ENCODE measurements at regions not wholly inside any gene's neighbourhood (a gene's known extent, or its start where the extent isn't known, plus 50 kb on each side); places are given as distances from the start of the nearest gene placed in this dataset.
"Not testable (repeated sequence)": the region's sequence is repeated elsewhere in the genome, so short reads cannot be mapped to it uniquely, and the experiment has no call there.

DNA sequence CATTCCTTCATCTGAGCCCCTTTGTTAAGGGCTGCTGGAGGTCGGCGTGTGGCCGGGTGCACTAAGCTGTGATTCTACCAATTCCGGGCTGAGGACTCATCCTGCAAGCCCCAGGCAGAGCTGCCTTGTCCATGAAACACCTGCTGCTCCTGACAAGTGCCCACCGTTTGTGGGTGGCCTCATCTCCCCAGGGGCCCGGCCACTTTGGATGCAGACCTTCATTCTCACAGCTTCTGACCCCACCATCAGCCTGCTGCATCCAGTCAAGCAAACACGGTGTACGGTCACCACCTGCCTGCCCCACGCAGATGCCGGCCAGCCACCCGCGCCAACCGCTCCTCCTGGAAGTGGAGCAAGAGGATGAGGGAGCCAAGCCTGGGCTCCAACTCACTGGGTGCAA, 382.7 kb downstream of the THBS2 start:
- DNase-seq, result no peak

DNA sequence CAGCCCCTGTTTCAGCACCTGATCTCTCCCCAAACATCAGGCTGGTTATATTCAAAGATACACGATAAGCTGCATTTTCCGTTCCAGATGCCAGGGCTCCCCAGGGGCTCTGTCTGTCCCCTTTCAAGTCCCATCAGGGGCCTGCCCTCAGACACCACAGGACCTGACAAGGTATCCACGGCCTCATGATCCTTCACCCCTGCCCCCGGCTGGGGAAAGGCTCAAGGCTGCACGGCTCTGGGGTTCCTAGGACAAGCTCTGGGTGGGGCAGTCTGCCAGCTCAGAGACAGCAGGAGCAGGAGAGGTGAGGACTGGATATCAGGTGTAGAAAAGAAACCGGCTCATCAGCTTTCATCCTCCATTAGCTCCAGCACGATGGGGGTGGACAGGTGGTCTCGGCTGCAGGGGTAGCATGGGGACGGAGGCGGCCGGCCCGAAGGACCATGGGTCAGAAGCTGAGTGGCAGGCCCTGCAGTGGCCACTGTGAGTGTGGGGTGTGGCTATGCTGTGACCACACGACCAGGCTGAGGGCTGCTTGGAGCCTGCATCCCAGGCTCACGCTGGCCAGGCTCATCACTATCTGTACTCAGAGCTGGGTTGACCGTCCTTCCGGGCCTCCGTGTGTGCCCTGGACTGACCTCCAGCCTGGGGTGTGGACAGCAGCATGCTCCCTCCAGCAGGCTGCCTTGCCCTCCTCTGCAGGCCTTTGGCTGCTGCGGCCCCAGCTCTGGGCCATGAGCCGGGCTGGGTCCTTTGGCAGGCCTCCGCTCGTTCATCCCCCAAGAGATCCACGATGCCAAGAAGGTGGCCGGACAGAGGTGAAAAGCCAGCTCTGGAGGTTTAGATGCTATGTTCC, 386.2 kb downstream of the THBS2 start:
- DNase-seq, result no peak

DNA sequence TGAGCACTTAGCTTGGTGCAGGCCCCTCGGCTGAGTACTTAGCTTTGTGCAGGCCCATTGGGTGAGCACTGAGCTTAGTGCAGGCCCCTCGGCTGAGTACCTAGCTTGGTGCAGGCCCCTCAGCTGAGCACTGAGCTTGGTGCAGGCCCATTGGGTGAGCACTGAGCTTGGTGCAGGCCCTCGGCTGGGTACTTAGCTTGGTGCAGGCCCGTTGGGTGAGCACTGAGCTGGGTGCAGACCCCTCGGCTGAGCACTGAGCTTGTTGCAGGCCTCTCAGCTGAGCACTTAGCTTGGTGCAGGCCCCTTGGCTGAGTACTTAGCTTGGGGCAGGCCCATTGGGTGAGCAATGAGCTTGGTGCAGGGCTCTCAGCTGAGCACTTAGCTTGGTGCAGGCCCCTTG, 387.1 kb downstream of the THBS2 start:
- DNase-seq, result no peak

DNA sequence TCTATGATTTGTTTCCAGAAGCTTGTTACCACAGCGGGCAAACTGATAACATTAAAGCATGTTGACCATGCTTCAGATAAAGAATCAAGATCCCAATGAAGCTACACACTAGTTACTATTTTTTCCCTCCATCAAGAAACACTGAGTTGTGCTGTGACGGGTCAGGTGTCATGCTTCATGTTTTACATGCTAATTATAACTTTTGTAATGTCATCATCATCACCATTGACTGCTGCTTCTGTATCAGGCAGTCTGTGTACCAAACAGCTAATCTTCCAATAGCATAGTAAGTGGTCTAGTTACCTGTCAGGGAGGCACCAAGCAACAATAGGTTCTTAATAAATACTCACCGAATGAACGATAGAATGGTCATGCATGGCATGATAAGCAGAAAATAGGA, 388.1 kb downstream of the THBS2 start:
- no peak for DNase-seq

DNA sequence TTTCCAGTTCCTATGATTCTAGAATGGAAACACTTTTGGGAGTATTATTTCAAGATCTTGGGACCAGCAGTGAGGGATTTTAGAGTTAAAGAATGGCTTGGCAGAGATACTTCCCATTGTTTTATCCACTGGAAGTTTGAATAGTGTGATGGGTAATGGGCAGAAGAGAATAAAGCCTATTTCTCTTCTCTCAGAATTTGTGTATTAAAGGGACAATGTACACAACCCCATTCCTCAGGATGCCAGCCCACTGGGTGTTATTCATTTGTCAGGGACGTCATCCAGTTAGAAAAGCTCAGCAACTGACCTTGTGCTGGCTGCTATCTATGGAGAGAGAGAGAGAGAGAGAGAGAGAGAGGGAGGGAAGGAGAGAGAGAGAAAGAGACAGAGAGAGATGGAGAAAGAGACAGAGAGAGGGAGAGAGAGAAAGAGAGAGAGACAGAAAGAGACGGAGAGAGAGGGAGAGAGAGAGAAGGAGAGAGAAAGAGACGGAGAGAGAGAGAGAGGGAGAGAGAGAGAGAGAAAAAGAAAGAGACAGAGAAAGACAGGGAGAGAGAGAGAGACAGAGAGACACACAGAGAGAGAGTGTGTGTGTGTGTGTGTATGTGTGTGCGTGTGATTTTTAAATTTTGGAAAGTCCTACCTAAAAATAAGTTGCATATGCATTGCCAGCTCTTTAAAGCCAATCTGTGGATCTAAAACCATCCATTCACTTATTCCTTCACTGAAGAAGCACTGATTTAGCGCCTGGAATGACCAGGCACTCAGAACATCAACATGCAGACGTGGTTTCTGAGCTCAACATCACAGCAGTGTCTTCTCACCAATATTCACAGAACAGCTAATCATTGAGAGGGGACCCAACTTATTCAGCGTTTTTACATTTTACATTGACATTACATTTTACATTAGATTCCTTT, 388.8 kb downstream of the THBS2 start:
- DNase-seq, result no peak

DNA sequence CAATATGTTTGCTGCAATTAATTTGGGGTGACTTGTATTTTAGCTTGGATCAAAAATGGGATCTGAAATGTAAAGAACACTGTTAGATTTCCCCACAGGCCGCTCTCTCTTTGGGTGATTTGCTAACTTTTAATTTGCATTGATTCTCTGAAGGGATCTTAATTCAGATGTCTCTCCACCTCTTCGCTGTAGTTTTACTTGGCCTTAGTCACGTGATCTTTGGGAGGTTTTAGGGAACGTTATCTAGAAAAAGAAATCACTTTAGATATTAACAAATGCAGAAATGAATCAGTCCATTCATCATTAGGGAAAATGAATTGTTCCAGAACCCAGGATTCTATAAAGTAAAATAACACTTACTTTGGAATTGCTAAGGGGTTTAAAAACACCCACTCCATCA, 390.2 kb downstream of the THBS2 start:
- DNase-seq, result no peak

DNA sequence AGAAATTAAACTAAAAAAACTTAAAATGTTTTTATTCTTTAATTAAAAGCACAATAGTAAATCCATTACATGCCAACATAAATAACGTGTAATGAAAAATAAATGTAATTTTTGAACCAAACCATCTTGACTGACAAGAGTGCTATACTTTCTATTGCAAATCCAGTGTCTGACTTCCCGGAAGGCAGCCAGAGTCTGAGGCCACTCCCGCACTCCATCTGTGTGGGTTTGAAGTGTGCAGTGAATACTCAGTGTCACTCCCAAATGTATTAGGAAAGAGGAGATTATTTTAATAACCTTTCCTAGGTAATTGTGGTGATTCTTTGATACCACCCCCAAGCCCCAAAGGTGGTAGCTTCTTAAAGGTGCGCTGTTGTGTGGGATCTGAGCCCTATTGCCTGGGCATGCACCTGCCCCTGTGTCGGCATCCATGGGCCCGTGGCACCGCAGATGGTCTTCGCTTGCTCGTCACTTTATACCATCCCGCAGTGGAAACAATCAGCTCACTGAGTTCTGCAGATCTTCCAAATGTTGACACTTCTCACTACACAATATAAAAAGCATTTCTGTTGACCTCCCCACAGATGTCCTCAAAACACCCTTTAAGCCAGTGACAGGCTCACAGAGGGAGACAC, 391.2 kb downstream of the THBS2 start:
- DNase-seq, result no peak

DNA sequence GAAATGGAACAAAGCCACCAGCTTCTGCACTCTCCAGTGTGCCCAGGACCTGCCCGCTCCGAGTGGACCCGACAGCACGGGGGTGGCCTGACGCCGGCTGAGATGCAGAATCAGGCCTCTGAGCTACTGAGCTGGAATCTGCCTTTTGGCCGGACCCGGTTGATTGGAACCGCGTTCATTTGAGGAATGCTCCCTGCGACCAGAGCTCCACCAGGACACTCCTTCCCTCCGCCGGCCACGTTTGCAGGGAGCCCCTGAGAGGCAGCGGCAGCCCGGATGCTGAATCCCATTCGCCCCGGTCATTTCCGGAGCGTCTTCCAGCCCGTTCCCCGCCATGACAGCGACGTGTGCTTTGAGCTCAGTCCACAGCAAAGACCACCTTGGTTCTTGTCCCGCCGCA, 392.7 kb downstream of the THBS2 start:
- no peak for DNase-seq

DNA sequence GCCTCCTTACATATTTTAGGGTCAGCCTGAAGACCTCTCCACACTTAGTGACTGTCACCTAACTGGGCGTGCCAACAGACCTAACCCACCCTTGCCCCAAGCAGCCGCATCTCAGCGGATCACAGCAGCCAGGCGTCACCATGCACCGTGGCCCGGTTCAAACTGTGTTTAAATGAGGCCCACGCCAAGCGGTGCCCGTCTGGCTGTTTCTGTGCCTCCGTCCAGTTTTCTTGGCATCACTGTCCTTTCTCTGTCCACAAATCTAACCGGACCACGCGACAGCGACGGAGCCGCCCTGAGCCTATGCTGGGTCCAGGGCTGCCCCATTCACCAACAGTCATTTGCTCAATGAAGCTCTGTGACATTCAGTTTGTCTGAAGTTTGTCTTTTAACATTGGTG, 393.3 kb downstream of the THBS2 start:
- no peak for DNase-seq

DNA sequence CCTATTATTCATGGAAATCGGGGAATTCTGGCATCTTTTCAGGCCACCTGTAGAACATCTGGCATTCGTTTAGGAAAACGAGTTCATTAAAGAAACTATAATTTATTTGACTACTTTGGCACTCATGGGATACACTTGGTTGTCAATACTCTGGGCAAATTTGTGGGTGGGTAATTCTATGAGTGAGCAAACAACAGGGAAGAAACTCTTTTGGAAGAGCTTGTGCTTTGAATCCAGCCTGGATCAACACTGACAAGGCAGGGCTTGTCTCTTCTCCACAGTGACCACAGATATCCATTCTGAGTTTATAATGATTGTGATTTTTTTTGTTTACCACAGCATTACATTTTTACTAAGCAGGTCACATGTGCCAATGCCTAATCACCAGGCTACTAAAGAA, 394.7 kb downstream of the THBS2 start:
- DNase-seq, result no peak

DNA sequence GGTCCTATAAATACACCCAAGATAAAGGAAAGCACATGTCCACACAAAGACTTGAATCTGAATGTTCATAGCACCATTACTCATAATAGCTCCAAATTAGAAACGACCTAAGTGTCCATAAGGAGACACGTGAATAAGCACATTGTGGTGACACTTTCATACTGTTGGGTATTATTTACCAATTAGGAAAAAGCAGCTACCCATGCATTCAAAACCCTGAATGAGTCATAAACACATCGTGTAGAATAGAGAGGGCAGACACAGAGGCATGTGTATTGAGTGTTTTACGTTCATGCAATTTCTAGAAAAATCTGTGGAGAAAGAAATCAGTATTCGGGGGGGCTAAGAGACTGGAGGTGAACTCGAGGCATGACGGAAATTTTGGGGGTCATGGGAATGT, 396.7 kb downstream of the THBS2 start:
- DNase-seq, result no peak

DNA sequence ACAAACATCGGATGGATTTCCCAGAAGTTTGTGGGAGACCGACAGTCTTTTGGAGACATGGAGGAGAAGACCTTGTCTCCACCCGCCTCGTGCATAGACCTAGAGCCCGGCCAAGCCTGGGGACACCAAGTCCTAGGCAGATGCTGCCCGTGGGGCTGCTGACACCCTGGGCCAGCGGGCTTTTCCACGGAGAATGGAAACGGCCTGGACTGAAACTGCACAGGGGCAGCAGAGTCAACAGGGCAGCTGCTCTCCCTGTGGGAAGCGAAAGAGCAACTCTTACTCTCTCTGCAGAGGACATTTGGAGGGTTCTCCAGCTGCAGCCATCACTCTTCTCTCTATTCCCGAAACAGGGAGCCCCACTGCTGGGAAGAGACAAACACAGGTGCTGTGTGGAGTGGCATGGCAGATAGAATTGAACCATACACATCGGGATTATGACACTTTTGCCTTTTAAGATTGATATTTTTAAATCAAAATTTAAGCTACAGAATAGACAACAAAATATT, 401.2 kb downstream of the THBS2 start:
- DNase-seq, result no peak

DNA sequence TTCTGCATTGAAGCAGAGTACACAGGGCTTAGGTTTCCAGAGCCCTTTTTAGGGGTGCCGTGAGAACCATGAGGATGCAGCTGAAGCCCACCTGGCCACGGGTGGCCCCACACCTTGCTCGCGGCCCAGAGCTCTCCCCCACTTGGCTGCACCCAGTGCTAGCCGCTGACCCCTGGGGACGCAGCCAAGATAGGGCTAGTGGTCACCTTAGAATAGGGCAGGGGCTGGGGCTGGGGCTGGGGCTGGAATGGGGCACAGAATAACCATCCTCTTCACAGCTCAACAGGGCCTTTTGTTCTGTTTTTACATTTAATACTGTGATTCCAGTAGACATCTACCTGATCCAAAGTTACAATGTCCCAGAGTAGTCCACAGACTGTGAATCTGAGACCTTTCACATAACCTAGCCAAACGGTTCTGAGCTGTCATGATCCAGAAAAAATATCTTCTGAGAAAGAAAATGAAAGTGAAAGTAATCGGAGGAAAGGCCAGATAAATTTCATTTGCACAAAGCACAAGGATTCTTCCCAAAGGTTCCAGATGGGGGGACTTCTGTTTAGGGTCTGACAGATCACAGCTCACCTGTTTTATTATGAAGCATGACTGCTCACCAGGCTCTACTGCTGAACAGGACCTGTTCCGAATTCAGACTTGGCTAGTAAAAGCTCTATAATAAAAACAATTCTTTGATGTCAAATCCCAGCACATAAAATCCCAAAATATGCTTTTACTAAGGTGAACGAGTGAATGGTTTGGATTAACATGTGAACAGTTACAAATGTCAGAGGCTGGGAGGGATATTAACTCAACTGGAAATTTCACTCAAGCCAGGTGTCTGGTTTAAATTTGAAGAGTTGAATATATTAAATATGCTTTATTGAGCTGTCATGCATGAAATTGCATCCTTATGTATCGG, 401.9 kb downstream of the THBS2 start:
- no peak for DNase-seq

DNA sequence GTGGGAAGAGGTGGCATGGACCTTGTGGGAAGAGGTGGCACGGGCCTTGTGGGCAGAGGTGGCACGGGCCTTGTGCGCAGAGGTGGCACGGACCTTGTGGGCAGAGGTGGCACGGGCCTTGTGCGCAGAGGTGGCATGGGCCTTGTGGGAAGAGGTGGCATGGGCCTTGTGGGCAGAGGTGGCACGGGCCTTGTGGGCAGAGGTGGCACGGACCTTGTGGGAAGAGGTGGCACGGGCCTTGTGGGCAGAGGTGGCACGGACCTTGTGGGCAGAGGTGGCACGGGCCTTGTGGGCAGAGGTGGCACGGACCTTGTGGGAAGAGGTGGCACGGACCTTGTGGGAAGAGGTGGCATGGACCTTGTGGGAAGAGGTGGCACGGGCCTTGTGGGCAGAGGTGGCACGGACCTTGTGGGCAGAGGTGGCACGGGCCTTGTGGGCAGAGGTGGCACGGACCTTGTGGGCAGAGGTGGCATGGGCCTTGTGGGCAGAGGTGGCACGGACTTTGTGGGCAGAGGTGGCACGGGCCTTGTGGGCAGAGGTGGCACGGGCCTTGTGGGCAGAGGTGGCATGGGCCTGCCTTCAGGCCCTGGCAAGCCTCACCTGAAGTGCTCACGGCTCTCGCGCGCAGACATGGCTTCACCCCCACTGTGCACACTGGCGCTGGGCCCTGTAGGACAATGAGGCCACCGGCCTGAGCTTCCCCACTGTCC, 403.5 kb downstream of the THBS2 start:
- not testable (repeated sequence) for DNase-seq

DNA sequence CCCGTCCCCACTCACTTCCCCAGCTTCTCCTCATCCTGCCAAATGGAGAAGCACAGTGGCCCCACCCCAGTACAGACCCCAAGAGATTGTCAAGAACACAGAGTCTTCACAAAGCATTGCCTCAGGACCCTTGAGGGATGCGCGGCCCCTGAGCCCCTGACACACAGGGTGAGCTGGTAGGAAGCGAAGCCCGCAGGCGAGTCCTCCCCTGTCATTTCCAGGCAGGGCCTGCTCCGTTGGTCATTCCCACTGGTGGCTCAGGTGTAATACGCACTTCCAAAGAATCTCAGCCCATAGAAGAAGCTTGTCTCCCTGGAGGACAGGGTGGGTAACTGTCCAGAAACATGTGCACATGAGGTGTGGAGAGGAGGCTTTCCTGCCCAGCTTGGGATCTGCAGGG, 404.2 kb downstream of the THBS2 start:
- no peak for DNase-seq

DNA sequence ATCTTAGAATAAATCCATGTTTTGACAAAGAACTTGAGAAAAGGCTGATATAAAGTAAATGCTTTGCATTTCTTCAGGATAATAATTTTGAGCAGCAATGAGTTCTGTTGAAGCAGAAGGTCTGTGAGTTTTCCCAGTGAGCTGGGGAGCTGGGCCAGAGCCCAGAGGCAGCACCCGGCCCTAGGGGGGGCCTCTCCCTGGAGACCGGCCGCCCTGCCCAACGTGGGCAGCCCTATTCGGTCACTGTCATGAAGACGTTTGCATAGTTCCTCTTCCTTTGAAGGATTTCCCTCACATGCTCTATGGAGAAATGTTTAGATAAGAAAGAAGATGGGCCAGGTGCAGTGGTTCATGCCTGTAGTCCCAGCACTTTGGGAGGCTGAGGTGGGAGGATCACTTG, 404.8 kb downstream of the THBS2 start:
- no peak for DNase-seq

DNA sequence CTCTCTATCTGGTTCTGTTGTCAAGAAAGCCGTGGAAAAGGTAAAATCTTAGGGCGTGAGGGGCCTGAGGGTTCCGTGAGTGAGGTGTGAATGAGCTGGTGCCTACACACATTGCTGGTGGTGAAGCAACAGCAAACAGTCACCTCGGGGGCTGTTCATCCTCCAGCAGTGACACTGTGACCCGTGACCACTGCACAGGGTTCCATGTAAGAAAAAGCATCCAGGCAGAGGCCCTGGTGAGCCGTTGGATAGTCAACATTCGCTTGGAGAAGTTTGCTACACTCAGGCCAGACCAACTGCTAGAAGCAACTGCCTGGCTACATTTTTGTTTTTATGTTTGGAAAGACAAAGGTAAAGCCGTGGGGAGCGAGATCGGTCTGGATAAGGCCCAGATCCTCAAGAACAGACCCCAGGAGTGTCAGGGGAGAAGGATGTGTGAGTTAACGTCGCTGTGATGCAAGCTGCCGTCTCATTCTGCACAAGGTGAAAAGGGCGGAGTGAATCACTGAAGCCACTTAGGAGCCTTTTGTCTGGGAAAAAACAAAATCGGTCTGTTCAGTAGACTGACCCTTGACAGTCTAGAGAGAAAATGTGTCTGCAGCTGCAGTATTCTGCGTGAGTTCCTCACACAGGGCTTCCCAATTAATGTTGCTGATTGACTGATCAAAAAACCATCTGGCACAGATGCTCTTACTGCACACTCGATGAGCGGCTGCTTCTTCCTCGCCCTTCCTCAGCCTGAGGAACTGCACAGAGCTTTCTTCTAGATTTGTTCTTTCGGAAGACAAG, 404.0 kb downstream of the SMOC2 start:
- no peak for DNase-seq

DNA sequence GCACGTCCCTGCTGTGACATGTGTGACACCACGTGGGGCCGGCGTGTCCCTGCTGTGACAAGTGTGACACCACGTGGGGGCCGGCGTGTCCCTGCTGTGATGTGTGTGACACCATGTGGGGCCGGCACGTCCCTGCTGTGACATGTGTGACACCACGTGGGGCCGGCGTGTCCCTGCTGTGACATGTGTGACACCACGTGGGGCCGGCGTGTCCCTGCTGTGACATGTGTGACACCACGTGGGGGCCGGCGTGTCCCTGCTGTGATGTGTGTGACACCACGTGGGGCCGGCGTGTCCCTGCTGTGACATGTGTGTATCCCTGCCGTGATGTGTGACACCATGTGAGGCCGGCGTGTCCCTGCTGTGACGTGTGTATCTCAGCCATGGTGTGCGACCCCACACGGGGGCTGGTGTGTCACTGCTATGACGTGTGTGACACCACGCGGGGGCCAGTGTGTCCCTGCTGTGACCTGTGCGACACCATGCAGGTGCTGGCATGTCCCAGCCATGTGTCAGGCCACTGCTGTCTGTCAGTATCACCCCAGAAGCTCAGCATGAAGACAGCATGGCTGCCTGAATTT, 401.7 kb downstream of the SMOC2 start:
- DNase-seq, result not testable (repeated sequence)

DNA sequence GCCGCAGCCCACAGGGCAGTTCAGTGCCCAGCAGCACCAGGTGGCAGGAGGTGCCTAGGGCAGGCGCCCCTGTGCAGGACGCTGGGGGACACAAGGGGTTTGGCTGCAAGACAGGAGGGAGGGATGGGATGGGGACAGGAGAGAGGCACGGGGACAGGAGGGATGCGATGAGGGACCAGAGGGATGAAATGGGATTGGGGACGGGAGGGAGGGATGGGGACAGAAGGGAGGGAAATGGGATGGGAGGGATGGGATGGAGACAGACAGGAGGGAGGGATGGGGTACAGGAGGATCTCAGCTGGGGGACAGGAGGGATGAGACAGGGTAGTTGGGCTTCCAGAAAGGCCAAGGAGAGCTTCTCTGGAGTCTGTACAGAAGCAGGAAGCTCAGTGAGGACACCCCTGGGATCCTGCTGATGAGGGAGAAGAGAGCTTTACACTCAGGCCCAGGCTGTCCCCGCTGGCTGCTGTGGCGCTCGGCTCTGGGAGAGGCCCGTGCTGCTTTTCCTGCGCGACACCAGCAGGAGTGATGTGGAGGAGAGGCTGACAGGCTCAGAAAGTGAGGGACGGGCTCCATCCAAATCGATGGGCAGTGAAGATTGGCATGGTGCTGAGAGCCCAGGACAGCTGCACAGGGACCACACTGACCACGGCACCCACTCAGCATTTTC, 400.8 kb downstream of the SMOC2 start:
- no peak for DNase-seq

DNA sequence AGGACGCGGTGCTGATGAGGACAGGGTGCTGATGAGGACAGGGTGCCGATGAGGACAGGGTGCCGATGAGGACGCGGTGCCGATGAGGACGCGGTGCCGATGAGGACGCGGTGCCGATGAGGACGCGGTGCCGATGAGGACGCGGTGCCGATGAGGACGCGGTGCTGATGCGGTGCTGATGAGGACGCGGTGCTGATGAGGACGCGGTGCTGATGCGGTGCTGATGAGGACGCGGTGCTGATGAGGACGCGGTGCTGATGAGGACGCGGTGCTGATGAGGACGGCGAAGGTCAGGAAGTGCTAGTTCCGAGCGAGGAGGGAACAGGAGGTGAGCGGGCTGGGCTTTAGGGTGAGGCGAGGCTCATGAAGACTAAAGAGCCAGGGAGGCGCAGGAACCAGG, 399.9 kb downstream of the SMOC2 start:
- peak; percentile 11 for DNase-seq
